Right lobe of liver (tissue), 4 donors: ENCODE measurements at regions not wholly inside any gene's neighbourhood (a gene's known extent, or its start where the extent isn't known, plus 50 kb on each side); places are given as distances from the start of the nearest gene placed in this dataset.

ENCODE experiments used
- CTCF ChIP-seq, 4 donors: fragments of 200-600 bp in 3 of 4; fragments of 450-650 bp in 1 of 4; IDR thresholded peaks; one replicate each; pipeline versions ENCODE4 v1.5.1 to v1.8.0; 2016 to 2022; ENCODE audit warnings: antibody characterized with exemption in 4 of 4, mild to moderate bottlenecking in 2 of 4
- POLR2A ChIP-seq: fragments of 450-650 bp; IDR thresholded peaks from one replicate; pipeline ENCODE4 v1.6.1; 2017; ENCODE audit warnings: antibody characterized with exemption, mild to moderate bottlenecking
- donor health status: DM: no; HTN: no; CAD: no.
- donor health status: DM: no; HTN: no; CAD: no.
- donor health status: DM: no; HTN: yes; CAD: no.

- TF ChIP-seq CTCF (IDR thresholded peaks at IDR 0.05) (no peak), POLR2A (no peak)
These were observed 297.3 kb downstream of the ETAA1 start for GRCh38 chr2:67694445-67694844.
